Ascending aorta (tissue), 2 donors: ENCODE measurements at regions not wholly inside any gene's neighbourhood (a gene's known extent, or its start where the extent isn't known, plus 50 kb on each side); places are given as distances from the start of the nearest gene placed in this dataset.

Source experiments
- DNase-seq, 2 donors: peaks; one replicate each; pipeline ENCODE4 v3.0.0-alpha.2; 2019; ENCODE audit warnings: low spot score in 2 of 2
- H3K27ac ChIP-seq, 2 donors: fragments of 200-600 bp; sonication (generic); one replicate each; pipeline ENCODE4 v1.5.1; 2016 to 2017; ENCODE audit warnings: mild to moderate bottlenecking in 1 of 2
- H3K27me3 ChIP-seq: fragments of 200-600 bp; sonication (generic); one replicate; pipeline ENCODE4 v1.5.1; 2017
- H3K36me3 ChIP-seq, 2 donors: fragments of 200-600 bp; sonication (generic); one replicate each; pipeline ENCODE4 v1.5.1; 2016
- H3K4me1 ChIP-seq, 2 donors: fragments of 200-600 bp; sonication (generic); one replicate each; pipeline ENCODE4 v1.5.1; 2016 to 2017; ENCODE audit warnings: mild to moderate bottlenecking in 1 of 2
- H3K4me3 ChIP-seq, 2 donors: fragments of 200-600 bp; sonication (generic); one replicate each; pipeline ENCODE4 v1.5.1; 2016 to 2017; ENCODE audit warnings: mild to moderate bottlenecking in 1 of 2
- H3K9me3 ChIP-seq, 2 donors: fragments of 200-600 bp; sonication (generic); one replicate each; pipeline ENCODE4 v1.5.1; 2016
- CTCF ChIP-seq, 3 experiments: fragments of 200-600 bp in 2 of 3; fragments of 450-650 bp in 1 of 3; sonication (generic) in 2 of 3; IDR thresholded peaks; one replicate each; pipeline ENCODE4 v1.5.1; 2016 to 2019; ENCODE audit warnings: antibody characterized with exemption in 3 of 3, mild to moderate bottlenecking in 1 of 3, moderate library complexity in 1 of 3
- intact Hi-C: fragments of 100-400 bp; cut with DNase I; formaldehyde crosslinking; loops from one replicate; pipeline ENCODE4 v1.15.1; 2023

GRCh38 chr7:10824154-10824553, 149.5 kb upstream of the PHF14 start:
- Histone ChIP-seq H3K27me3 (no peaks in the 10 kb centered on the region), H3K4me3 (no peak overlapping the region), H3K27ac (no peak overlapping the region), H3K36me3 (no peaks in the 10 kb centered on the region), H3K4me1 (no peaks in the 10 kb centered on the region), H3K9me3 (no peaks in the 10 kb centered on the region)
- intact Hi-C loops: no loop called here
- TF ChIP-seq CTCF (IDR thresholded peaks at IDR 0.05): no peak
- no peak for DNase-seq

DNA sequence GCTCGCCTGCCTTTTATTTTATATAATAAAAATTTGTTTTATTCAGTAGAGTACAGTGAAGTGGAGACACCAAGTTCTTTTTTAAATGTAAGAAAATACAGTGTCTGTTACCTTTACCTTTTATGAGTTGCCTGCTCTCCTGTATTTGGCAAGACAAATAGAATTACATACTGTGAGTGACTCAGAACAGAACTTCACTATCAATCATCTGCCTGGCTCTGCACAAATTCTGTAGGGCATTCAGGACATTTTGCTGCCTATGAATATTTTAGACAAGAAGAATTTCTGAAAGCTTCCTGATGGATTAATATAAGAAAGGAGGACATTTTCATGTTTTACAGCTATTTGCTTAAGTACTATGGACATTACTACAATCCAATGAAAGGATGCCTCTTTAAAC, 135.4 kb upstream of the PHF14 start:
- H3K4me3 ChIP-seq: no peak overlapping the region
- no peak for TF ChIP-seq CTCF (IDR thresholded peaks at IDR 0.05)
- H3K27ac ChIP-seq: no peak overlapping the region
- intact Hi-C loops: no loop called here
- H3K36me3 ChIP-seq: no peaks in the 10 kb centered on the region
- H3K27me3 ChIP-seq: no peaks in the 10 kb centered on the region
- no peaks in the 10 kb centered on the region for H3K4me1 ChIP-seq
- no peak for DNase-seq
- no peaks in the 10 kb centered on the region for H3K9me3 ChIP-seq

- no peak for DNase-seq
- intact Hi-C loops: no loop called here
- TF ChIP-seq CTCF (IDR thresholded peaks at IDR 0.05): no peak
- Histone ChIP-seq H3K4me1 (no peaks in the 10 kb centered on the region), H3K27me3 (no peaks in the 10 kb centered on the region), H3K36me3 (no peaks in the 10 kb centered on the region), H3K4me3 (no peak overlapping the region), H3K9me3 (no peaks in the 10 kb centered on the region), H3K27ac (no peak overlapping the region)
These were observed 128.4 kb upstream of the PHF14 start for GRCh38 chr7:10845225-10845624.

DNA sequence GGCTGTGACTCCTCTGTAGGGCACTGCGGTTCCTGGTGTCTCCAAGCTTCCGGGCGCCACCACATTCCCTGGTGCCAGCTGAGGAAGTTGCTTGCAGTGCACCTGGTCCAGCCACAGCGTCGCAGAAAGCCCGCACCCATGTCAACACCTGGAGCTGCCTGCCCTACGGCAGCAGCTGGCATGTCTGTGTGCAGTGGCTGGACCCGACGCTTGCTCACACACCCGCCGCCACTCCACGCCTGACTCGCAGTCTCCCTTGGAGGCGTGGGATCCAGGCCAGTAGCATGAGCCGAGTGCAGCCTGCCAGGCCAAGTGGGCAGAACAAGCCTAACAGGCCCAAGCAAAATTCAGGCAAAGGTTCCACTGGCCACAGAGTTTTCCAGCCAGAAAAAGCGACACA, 118.1 kb upstream of the PHF14 start:
- Histone ChIP-seq H3K27me3 (no peaks in the 10 kb centered on the region), H3K9me3 (no peaks in the 10 kb centered on the region), H3K4me1 (no peaks in the 10 kb centered on the region), H3K4me3 (no peak overlapping the region), H3K36me3 (no peaks in the 10 kb centered on the region), H3K27ac (no peak overlapping the region)
- no peak for TF ChIP-seq CTCF (IDR thresholded peaks at IDR 0.05)
- no peak for DNase-seq
- intact Hi-C loops: no loop called here

GRCh38 chr7:10860516-10860915, 113.2 kb upstream of the PHF14 start:
- no peak overlapping the region for H3K4me3 ChIP-seq
- no peaks in the 10 kb centered on the region for H3K4me1 ChIP-seq
- intact Hi-C loops: no loop called here
- no peak overlapping the region for H3K27ac ChIP-seq
- no peak for TF ChIP-seq CTCF (IDR thresholded peaks at IDR 0.05)
- no peaks in the 10 kb centered on the region for H3K9me3 ChIP-seq
- DNase-seq: no peak
- H3K27me3 ChIP-seq: no peaks in the 10 kb centered on the region
- H3K36me3 ChIP-seq: no peaks in the 10 kb centered on the region

GRCh38 chr7:10863476-10863875, 110.2 kb upstream of the PHF14 start:
- TF ChIP-seq CTCF (IDR thresholded peaks at IDR 0.05): no peak
- DNase-seq: no peak
- no peaks in the 10 kb centered on the region for H3K9me3 ChIP-seq
- no peaks in the 10 kb centered on the region for H3K4me1 ChIP-seq
- H3K27me3 ChIP-seq: no peaks in the 10 kb centered on the region
- H3K4me3 ChIP-seq: no peak overlapping the region
- no peak overlapping the region for H3K27ac ChIP-seq
- intact Hi-C loops: no loop called here
- H3K36me3 ChIP-seq: no peaks in the 10 kb centered on the region
